Fibroblast of skin of right quadriceps (primary cell): ENCODE measurements at regions not wholly inside any gene's neighbourhood (a gene's known extent, or its start where the extent isn't known, plus 50 kb on each side); places are given as distances from the start of the nearest gene placed in this dataset.

ENCODE experiments used
- DNase-seq: peaks from one replicate; pipeline ENCODE4 v3.0.0-alpha.2; 2013

GRCh38 chr17:37828651-37829124 lies 83.8 kb upstream of the HNF1B start:
- peak; percentile 20 for DNase-seq

GRCh38 chr17:37827905-37828650 lies 83.2 kb upstream of the HNF1B start:
- no peak for DNase-seq

- DNase-seq = no peak
Observed at GRCh38 chr17:37826497-37827430, 81.9 kb upstream of the HNF1B start.

- no peak for DNase-seq
Observed at GRCh38 chr17:37825851-37826250, 81.0 kb upstream of the HNF1B start.

GRCh38 chr17:37824534-37825485 lies 80.0 kb upstream of the HNF1B start:
- DNase-seq = peak; percentile 89

- no peak for DNase-seq
Observed at GRCh38 chr17:37823996-37824395, 79.1 kb upstream of the HNF1B start.

GRCh38 chr17:37820995-37821713 lies 76.3 kb upstream of the HNF1B start:
- peak; percentile 38 for DNase-seq

- DNase-seq = no peak
Observed at GRCh38 chr17:37820313-37820994, 75.6 kb upstream of the HNF1B start.

- DNase-seq = peak; percentile 20
Observed at GRCh38 chr17:37818689-37819088, 73.8 kb upstream of the HNF1B start.

- no peak for DNase-seq
Observed at GRCh38 chr17:37816950-37817349, 72.1 kb upstream of the HNF1B start.

- DNase-seq = no peak
Observed at GRCh38 chr17:37815536-37815935, 70.7 kb upstream of the HNF1B start.

- DNase-seq = peak; percentile 98
Observed at GRCh38 chr17:37813751-37814150, 68.9 kb upstream of the HNF1B start.

- DNase-seq = peak; percentile 32
Observed at GRCh38 chr17:37808846-37809245, 64.0 kb upstream of the HNF1B start.

- peak; percentile 66 for DNase-seq
Observed at GRCh38 chr17:37802712-37803416, 58.0 kb upstream of the HNF1B start.

- DNase-seq = no peak
Observed at GRCh38 chr17:37802061-37802595, 57.3 kb upstream of the HNF1B start.

GRCh38 chr17:37801171-37801570 lies 56.3 kb upstream of the HNF1B start:
- DNase-seq = no peak

GRCh38 chr17:37797206-37797605 lies 52.3 kb upstream of the HNF1B start:
- no peak for DNase-seq

- no peak for DNase-seq
Observed at GRCh38 chr17:37796076-37796475, 51.2 kb upstream of the HNF1B start.
